WERI-Rb-1 (cell line): ENCODE measurements at regions not wholly inside any gene's neighbourhood (a gene's known extent, or its start where the extent isn't known, plus 50 kb on each side); places are given as distances from the start of the nearest gene placed in this dataset.
"Not testable (repeated sequence)": the region's sequence is repeated elsewhere in the genome, so short reads cannot be mapped to it uniquely, and the experiment has no call there.

ENCODE experiments used
- DNase-seq: peaks from one replicate; pipeline ENCODE4 v3.0.0-alpha.2; 2020
- H3K27ac ChIP-seq: fragments of 250-450 bp; sonication (Bioruptor Pico); 2 replicates; pipeline ENCODE4 v1.5.1; 2020; ENCODE audit warnings: mild to moderate bottlenecking, moderate library complexity
- H3K27me3 ChIP-seq: fragments of 250-450 bp; sonication (Bioruptor Pico); 2 replicates; pipeline ENCODE4 v1.5.1; 2021; ENCODE audit warnings: mild to moderate bottlenecking, low read depth, moderate library complexity; ENCODE audit not compliant: insufficient read depth, severe bottlenecking
- H3K36me3 ChIP-seq: fragments of 250-450 bp; sonication (Bioruptor Pico); 2 replicates; pipeline ENCODE4 v1.5.1; 2020; ENCODE audit warnings: mild to moderate bottlenecking, moderate library complexity
- H3K4me3 ChIP-seq: 2 replicates; pipeline ENCODE4 v1.5.1; 2011; ENCODE audit warnings: low read depth, mild to moderate bottlenecking, control low read depth, low read length
- H3K9me3 ChIP-seq: fragments of 250-450 bp; sonication (Bioruptor Pico); 2 replicates; pipeline ENCODE4 v1.5.1; 2021; ENCODE audit warnings: mild to moderate bottlenecking, moderate library complexity; ENCODE audit not compliant: severe bottlenecking
- TF ChIP-seq, protein P1 (sequence below): IDR thresholded peaks from 2 replicates; pipeline ENCODE4 v1.5.1; 2011; ENCODE audit warnings: low read depth, mild to moderate bottlenecking, control low read depth, inconsistent platforms, low read length

DNA sequence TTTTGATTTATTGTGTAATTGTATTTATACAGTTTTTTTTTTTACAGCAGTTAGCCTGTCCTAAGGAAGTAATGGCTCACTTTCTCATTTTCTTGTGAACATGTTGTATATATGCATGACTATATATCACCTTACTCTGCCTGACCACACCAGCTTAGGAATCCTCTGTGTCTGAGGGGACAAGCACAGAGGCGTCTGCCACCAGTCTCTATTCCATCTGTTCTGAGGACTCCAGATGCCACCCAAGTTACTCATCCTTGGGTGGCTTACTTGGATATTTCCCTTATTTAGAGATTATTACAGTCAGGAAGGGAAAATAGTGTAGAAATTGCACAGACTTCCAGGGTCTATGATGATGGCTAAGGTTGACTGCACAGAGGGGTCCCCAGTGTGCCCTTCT lies 256.3 kb upstream of the C9orf72 start:
- Histone ChIP-seq H3K36me3 (no peaks in the 10 kb centered on the region), H3K9me3 (no peaks in the 10 kb centered on the region), H3K27ac (no peak overlapping the region), H3K27me3 (no peaks in the 10 kb centered on the region), H3K4me3 (no peak overlapping the region)
- TF ChIP-seq, protein P1, sequence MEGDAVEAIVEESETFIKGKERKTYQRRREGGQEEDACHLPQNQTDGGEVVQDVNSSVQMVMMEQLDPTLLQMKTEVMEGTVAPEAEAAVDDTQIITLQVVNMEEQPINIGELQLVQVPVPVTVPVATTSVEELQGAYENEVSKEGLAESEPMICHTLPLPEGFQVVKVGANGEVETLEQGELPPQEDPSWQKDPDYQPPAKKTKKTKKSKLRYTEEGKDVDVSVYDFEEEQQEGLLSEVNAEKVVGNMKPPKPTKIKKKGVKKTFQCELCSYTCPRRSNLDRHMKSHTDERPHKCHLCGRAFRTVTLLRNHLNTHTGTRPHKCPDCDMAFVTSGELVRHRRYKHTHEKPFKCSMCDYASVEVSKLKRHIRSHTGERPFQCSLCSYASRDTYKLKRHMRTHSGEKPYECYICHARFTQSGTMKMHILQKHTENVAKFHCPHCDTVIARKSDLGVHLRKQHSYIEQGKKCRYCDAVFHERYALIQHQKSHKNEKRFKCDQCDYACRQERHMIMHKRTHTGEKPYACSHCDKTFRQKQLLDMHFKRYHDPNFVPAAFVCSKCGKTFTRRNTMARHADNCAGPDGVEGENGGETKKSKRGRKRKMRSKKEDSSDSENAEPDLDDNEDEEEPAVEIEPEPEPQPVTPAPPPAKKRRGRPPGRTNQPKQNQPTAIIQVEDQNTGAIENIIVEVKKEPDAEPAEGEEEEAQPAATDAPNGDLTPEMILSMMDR: no peak
- DNase-seq: no peak

GRCh38 chr9:27832108-27832507 lies 258.8 kb upstream of the C9orf72 start:
- H3K27ac ChIP-seq, H3K9me3 ChIP-seq, DNase-seq, H3K36me3 ChIP-seq, H3K27me3 ChIP-seq, H3K4me3 ChIP-seq: not testable (repeated sequence)

GRCh38 chr9:27835286-27835685 lies 262.0 kb upstream of the C9orf72 start:
- peak; percentile 57 for DNase-seq
- Histone ChIP-seq H3K9me3 (no peaks in the 10 kb centered on the region), H3K36me3 (no peaks in the 10 kb centered on the region), H3K27ac (peak overlapping the region; percentile 78), H3K27me3 (no peaks in the 10 kb centered on the region), H3K4me3 (peak overlapping the region; percentile 11)
- TF ChIP-seq, protein P1: no peak

DNA sequence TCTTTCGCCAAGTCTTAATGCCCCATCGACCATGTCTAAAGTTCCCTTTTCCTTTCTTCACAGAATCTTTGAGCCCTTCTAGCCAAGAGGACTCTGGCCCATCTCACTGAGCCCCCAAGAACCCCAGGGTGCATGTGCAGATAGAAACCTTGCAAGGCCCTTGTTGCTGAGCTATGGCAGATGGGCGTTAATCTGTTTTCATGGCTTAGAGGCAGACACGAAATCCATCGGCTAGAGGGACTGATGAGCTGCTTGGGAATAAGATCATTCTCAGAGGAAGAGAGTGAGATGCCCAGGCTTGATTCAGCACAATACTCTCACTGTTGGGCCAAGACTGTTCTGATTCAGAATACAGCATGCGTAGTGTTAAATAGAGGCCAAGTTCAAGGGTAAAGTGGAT lies 262.5 kb upstream of the C9orf72 start:
- TF ChIP-seq, protein P1: no peak
- peak overlapping the region; percentile 11 for H3K4me3 ChIP-seq

GRCh38 chr9:27836661-27837401 lies 263.6 kb upstream of the C9orf72 start:
- TF ChIP-seq, protein P1: no peak
- Histone ChIP-seq H3K4me3 (no peak overlapping the region; the same call in 1 of the 2 replicates), H3K9me3 (no peaks in the 10 kb centered on the region), H3K27me3 (no peaks in the 10 kb centered on the region), H3K36me3 (no peaks in the 10 kb centered on the region), H3K27ac (peak overlapping the region; percentile 78)
- DNase-seq: peak; percentile 68

More for the DNA sequence above, 262.5 kb upstream of the C9orf72 start:
- H3K27me3 ChIP-seq: no peaks in the 10 kb centered on the region
- no peaks in the 10 kb centered on the region for H3K9me3 ChIP-seq
- peak overlapping the region; percentile 78 for H3K27ac ChIP-seq
- no peaks in the 10 kb centered on the region for H3K36me3 ChIP-seq
- DNase-seq: peak; percentile 86

DNA sequence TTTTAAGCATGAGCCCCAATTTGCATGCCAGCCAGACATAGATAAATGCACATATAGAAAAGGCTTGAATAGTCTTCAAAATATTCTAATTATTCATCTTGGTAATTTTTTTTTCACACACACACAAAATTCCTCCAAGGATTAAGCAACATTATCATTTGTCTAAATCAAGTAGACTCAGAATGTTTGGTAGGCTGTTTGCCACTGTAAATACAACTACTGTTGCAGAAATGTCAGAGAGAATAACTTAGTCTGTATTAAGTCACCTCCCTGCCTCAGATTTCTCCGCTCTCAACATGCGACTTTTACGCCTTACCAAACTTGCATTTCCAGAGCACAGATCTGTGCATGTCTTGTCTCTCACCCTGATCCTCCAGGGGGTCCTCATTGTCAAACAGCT lies 265.6 kb upstream of the C9orf72 start:
- Histone ChIP-seq H3K27me3 (no peaks in the 10 kb centered on the region), H3K4me3 (no peak overlapping the region), H3K9me3 (no peaks in the 10 kb centered on the region), H3K27ac (no peak overlapping the region), H3K36me3 (no peaks in the 10 kb centered on the region)
- no peak for DNase-seq
- TF ChIP-seq, protein P1: no peak

GRCh38 chr9:27839767-27840166 lies 266.5 kb upstream of the C9orf72 start:
- H3K36me3 ChIP-seq, H3K9me3 ChIP-seq, H3K27me3 ChIP-seq, DNase-seq, H3K27ac ChIP-seq, H3K4me3 ChIP-seq: not testable (repeated sequence)
